ENCODE measurements at regions not wholly inside any gene's neighbourhood (a gene's known extent, or its start where the extent isn't known, plus 50 kb on each side); places are given as distances from the start of the nearest gene placed in this dataset.

DNA sequence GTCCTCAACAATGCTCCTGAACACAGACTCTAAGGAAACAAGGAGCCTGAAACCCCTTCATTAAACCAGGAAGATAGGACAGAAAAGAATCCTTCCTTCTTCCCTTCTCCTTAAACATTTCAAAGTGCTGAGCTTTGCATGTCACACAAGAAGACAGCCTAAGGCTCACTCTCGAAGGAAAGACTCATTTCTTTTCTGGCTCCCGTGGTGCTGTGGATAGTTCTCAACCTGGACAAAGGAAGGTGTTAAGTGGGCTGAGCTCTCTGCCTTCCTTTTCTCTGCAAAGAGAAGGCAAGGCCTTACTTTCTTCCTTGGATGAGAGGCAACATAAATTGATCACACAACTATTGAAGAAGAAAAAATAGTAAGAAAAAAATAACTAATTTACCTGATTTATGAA lies 452.4 kb upstream of the DDI1 start:
- WGBS (ENCODE audit: insufficient coverage, insufficient read length): no CpG with 5 or more reads among the region's 2 CpGs
- Histone ChIP-seq H3K4me1 (ENCODE audit: control insufficient read depth, insufficient read depth, low read length) (peaks cover 2% of the 10 kb centered on the region; the same call in 1 of the 2 replicates), H3K36me3 (ENCODE audit: control insufficient read depth, insufficient read depth, low read length) (no peaks in the 10 kb centered on the region), H3K27ac (ENCODE audit: low read length) (no peak overlapping the region), H3K4me3 (ENCODE audit: low read length) (no peak overlapping the region), H3K9me3 (ENCODE audit: control insufficient read depth, insufficient read depth, low read length) (no peaks in the 10 kb centered on the region), H3K27me3 (ENCODE audit: control insufficient read depth, insufficient read depth, low read length) (no peaks in the 10 kb centered on the region)
- DNase-seq (ENCODE audit: low read depth, low spot score): no peak

DNA sequence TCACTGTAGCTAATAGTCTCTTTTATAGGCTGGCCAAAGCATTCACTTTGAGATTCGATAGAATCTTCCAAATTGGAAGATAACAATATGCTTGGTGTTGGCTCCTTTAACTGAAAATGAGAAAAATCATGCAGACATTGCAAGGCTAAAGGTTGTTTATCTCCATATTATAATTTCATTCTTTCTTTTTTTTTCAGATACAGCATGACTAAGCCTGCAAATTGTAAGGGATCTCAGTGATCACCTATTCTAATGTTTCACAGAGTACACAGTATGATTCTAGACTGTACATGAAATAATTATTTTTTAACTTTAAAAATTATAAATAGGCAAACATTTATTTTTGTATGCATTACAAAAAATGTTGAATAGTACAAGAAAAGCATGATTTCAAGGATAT lies 451.7 kb upstream of the DDI1 start:
- Histone ChIP-seq H3K36me3 (ENCODE audit: control insufficient read depth, insufficient read depth, low read length) (no peaks in the 10 kb centered on the region), H3K27me3 (ENCODE audit: control insufficient read depth, insufficient read depth, low read length) (no peaks in the 10 kb centered on the region), H3K4me1 (ENCODE audit: control insufficient read depth, insufficient read depth, low read length) (peaks cover 2% of the 10 kb centered on the region; the same call in 1 of the 2 replicates), H3K27ac (ENCODE audit: low read length) (no peak overlapping the region), H3K9me3 (ENCODE audit: control insufficient read depth, insufficient read depth, low read length) (no peaks in the 10 kb centered on the region), H3K4me3 (ENCODE audit: low read length) (no peak overlapping the region)
- WGBS (ENCODE audit: insufficient coverage, insufficient read length): no CpG with 5 or more reads among the region's 1 CpG
- no peak for DNase-seq (ENCODE audit: low read depth, low spot score)

DNA sequence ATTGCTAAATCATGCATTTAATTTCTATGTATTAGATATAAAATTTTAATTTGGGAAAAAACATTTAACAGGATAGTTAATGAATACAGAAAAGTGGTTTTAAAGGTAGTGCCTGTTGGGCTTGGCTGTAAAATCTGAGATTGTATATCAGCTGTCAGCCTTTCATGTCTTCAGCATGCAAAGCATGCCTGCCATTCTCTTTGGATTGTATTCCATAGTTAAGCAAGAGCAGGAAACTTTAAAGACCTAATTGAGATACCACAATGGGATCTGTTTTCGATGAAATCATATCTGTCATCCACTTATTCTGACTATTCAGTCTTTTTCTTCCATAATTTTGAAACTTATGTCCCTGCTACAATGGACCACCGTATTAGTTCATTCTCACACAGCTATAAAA lies 451.0 kb upstream of the DDI1 start:
- DNase-seq (ENCODE audit: low read depth, low spot score): no peak
- Histone ChIP-seq H3K36me3 (ENCODE audit: control insufficient read depth, insufficient read depth, low read length) (no peaks in the 10 kb centered on the region), H3K9me3 (ENCODE audit: control insufficient read depth, insufficient read depth, low read length) (no peaks in the 10 kb centered on the region), H3K4me3 (ENCODE audit: low read length) (no peak overlapping the region), H3K4me1 (ENCODE audit: control insufficient read depth, insufficient read depth, low read length) (peaks cover 2% of the 10 kb centered on the region; the same call in 1 of the 2 replicates), H3K27me3 (ENCODE audit: control insufficient read depth, insufficient read depth, low read length) (no peaks in the 10 kb centered on the region), H3K27ac (ENCODE audit: low read length) (no peak overlapping the region)
- WGBS (ENCODE audit: insufficient coverage, insufficient read length): no CpG with 5 or more reads among the region's 2 CpGs

DNA sequence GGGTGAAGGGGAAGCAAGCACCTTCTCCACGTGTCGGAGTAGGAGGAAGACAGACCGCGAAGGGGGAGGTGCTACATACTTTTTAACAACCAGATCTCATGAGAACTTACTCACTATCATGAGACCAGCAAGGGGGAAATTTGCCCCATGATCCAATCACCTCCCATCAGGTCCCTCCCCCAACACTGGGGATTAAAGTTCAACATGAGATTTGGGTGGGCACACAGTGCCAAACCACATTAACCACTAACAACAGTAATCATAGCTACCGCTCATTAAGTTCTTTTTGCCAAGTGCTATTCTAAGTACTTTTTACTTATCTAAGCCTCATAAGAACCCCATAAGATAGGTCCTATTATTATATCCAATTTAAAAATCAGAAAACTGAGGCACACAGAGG lies 450.5 kb upstream of the DDI1 start:
- no peaks in the 10 kb centered on the region for H3K27me3 ChIP-seq (ENCODE audit: control insufficient read depth, insufficient read depth, low read length)
- no peaks in the 10 kb centered on the region for H3K36me3 ChIP-seq (ENCODE audit: control insufficient read depth, insufficient read depth, low read length)
- no peak for DNase-seq (ENCODE audit: low read depth, low spot score)
- peaks cover 2% of the 10 kb centered on the region; the same call in 1 of the 2 replicates for H3K4me1 ChIP-seq (ENCODE audit: control insufficient read depth, insufficient read depth, low read length)
- H3K9me3 ChIP-seq (ENCODE audit: control insufficient read depth, insufficient read depth, low read length): no peaks in the 10 kb centered on the region
- H3K4me3 ChIP-seq (ENCODE audit: low read length): no peak overlapping the region
- H3K27ac ChIP-seq (ENCODE audit: low read length): no peak overlapping the region
- no CpG with 5 or more reads among the region's 5 CpGs for WGBS (ENCODE audit: insufficient coverage, insufficient read length)

DNA sequence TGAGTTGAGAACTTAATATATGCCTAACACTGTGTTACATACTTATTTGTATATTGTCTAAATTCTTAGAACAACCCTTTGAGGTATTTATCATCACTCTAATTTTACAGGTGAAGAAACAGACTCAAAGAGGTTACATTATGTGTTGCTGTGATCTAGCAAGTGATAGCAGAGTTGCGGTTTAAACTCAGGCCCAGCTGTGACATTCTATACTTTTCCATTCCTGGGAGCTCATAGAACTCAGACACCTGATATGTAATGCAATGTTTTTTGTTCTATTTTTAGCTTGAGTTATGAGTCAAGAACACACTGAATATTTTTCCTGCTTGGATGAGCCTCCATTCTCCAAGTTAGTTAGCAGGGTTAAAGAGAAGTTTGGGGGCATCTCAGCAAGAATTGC lies 449.7 kb upstream of the DDI1 start:
- peaks cover 1% of the 10 kb centered on the region; the same call in 1 of the 2 replicates for H3K4me1 ChIP-seq (ENCODE audit: control insufficient read depth, insufficient read depth, low read length)
- DNase-seq (ENCODE audit: low read depth, low spot score): no peak
- H3K27ac ChIP-seq (ENCODE audit: low read length): no peak overlapping the region
- H3K9me3 ChIP-seq (ENCODE audit: control insufficient read depth, insufficient read depth, low read length): no peaks in the 10 kb centered on the region
- no CpG with 5 or more reads among the region's 1 CpG for WGBS (ENCODE audit: insufficient coverage, insufficient read length)
- H3K36me3 ChIP-seq (ENCODE audit: control insufficient read depth, insufficient read depth, low read length): no peaks in the 10 kb centered on the region
- no peaks in the 10 kb centered on the region for H3K27me3 ChIP-seq (ENCODE audit: control insufficient read depth, insufficient read depth, low read length)
- no peak overlapping the region for H3K4me3 ChIP-seq (ENCODE audit: low read length)

DNA sequence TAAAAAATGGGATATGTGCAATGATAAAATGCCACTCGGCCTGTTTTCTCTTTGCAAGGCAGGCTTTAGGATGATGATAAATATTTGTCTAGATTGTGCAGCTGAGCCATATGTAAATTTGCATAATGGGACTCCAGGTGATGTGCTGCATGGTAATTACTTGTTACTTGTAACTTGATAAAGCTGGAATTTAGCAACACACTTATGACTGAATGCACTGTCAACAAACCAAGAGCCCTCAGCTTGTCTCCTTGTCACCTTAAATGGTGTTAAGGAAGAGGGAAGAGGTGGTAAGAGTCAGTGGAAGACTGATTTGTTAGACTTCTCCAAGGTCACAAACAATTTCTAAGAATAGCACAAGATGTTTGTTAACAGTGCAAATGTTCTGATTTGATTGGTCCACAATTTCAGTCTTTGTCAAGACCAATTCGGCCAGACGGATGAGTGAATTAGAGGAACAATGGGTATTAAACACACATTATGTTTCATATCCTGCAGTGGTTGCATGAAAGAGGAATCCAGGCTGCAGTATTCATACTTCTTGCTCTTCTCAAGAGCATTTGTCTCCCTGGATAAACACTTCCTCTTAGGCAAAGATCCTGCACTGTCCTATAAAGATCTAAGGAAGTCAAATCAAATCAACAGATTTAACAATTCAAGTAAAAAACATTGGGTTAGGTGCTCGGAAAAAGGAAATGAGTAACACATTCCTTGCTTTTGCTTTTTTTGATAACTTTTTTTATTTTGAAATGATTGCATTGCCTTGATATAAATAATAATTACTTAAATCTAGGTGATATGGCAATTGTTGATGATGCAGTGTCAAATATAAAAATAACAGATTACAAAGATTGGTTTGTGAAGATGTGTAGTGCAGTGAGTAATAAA lies 448.3 kb upstream of the DDI1 start:
- no peak for DNase-seq (ENCODE audit: low read depth, low spot score)
- H3K9me3 ChIP-seq (ENCODE audit: control insufficient read depth, insufficient read depth, low read length): no peaks in the 10 kb centered on the region
- H3K4me1 ChIP-seq (ENCODE audit: control insufficient read depth, insufficient read depth, low read length): no peaks in the 10 kb centered on the region
- no CpG with 5 or more reads among the region's 4 CpGs for WGBS (ENCODE audit: insufficient coverage, insufficient read length)
- H3K36me3 ChIP-seq (ENCODE audit: control insufficient read depth, insufficient read depth, low read length): no peaks in the 10 kb centered on the region
- H3K27ac ChIP-seq (ENCODE audit: low read length): no peak overlapping the region
- H3K4me3 ChIP-seq (ENCODE audit: low read length): no peak overlapping the region
- H3K27me3 ChIP-seq (ENCODE audit: control insufficient read depth, insufficient read depth, low read length): no peaks in the 10 kb centered on the region

DNA sequence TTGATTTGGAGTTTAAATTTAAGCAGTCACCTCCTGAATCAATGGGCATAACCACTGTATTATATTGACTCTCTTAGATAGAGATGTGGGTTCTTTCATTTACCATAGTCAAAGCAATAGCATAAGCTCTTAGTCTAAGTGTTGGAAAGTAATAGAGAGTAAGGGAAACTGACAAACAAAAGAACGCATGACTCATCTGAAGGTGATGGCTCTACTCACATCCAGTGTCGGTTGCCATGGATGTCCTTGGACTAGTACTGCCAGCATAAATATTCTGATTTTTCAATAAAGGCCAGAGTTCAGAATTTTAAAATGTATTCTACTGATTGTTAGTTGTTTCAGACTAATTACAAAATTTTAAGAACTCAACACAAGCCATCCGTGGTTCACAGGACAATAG lies 444.9 kb upstream of the DDI1 start:
- Histone ChIP-seq H3K27ac (ENCODE audit: low read length) (no peak overlapping the region), H3K4me3 (ENCODE audit: low read length) (no peak overlapping the region), H3K9me3 (ENCODE audit: control insufficient read depth, insufficient read depth, low read length) (no peaks in the 10 kb centered on the region), H3K27me3 (ENCODE audit: control insufficient read depth, insufficient read depth, low read length) (no peaks in the 10 kb centered on the region), H3K36me3 (ENCODE audit: control insufficient read depth, insufficient read depth, low read length) (no peaks in the 10 kb centered on the region), H3K4me1 (ENCODE audit: control insufficient read depth, insufficient read depth, low read length) (no peaks in the 10 kb centered on the region)
- WGBS (ENCODE audit: insufficient coverage, insufficient read length): no CpG with 5 or more reads among the region's 3 CpGs
- DNase-seq (ENCODE audit: low read depth, low spot score): no peak

DNA sequence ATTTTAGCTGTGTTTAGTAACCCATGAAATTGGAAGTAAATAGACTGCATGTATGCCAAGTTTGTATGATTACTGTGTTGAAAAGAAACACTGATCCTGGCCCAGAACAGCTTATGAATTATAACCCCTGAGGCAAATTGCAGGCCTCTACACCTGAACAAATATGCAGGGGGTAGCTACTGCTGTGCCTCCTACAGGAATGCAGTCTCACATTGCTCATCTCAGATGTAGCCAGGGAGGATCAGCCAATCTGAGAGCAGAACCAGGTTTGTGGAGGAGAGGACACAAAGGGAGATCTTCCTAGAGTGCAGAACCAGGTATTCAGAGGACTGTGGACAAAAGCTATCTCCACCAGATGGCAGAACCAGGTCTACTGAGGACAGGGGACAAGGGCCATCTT lies 442.2 kb upstream of the DDI1 start:
- Histone ChIP-seq H3K36me3 (ENCODE audit: control insufficient read depth, insufficient read depth, low read length) (no peaks in the 10 kb centered on the region), H3K4me3 (ENCODE audit: low read length) (no peak overlapping the region), H3K4me1 (ENCODE audit: control insufficient read depth, insufficient read depth, low read length) (no peaks in the 10 kb centered on the region), H3K27ac (ENCODE audit: low read length) (no peak overlapping the region), H3K9me3 (ENCODE audit: control insufficient read depth, insufficient read depth, low read length) (no peaks in the 10 kb centered on the region), H3K27me3 (ENCODE audit: control insufficient read depth, insufficient read depth, low read length) (no peaks in the 10 kb centered on the region)
- DNase-seq (ENCODE audit: low read depth, low spot score): no peak

DNA sequence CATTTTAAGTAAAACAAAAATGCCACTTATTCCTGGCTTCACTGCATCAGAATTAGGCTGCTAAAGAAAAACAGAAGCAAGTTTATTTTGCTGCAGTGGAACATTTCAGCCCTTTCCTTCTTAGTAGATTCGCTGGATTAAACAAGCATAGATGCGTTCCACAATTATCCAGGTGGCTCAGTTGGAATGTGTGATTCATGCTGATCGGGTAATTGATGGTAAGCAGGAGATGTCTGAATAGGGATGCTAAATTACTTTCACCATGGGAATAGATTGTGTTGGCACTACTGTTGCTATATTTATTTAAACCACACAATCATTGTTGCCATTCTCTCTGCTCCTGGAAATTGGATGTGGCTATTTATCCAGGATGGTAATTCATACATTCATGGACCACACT lies 440.1 kb upstream of the DDI1 start:
- H3K9me3 ChIP-seq (ENCODE audit: control insufficient read depth, insufficient read depth, low read length): no peaks in the 10 kb centered on the region
- no peaks in the 10 kb centered on the region for H3K36me3 ChIP-seq (ENCODE audit: control insufficient read depth, insufficient read depth, low read length)
- DNase-seq (ENCODE audit: low read depth, low spot score): no peak
- no peak overlapping the region for H3K27ac ChIP-seq (ENCODE audit: low read length)
- no peaks in the 10 kb centered on the region for H3K4me1 ChIP-seq (ENCODE audit: control insufficient read depth, insufficient read depth, low read length)
- WGBS (ENCODE audit: insufficient coverage, insufficient read length): no CpG with 5 or more reads among the region's 3 CpGs
- H3K4me3 ChIP-seq (ENCODE audit: low read length): no peak overlapping the region
- no peaks in the 10 kb centered on the region for H3K27me3 ChIP-seq (ENCODE audit: control insufficient read depth, insufficient read depth, low read length)

DNA sequence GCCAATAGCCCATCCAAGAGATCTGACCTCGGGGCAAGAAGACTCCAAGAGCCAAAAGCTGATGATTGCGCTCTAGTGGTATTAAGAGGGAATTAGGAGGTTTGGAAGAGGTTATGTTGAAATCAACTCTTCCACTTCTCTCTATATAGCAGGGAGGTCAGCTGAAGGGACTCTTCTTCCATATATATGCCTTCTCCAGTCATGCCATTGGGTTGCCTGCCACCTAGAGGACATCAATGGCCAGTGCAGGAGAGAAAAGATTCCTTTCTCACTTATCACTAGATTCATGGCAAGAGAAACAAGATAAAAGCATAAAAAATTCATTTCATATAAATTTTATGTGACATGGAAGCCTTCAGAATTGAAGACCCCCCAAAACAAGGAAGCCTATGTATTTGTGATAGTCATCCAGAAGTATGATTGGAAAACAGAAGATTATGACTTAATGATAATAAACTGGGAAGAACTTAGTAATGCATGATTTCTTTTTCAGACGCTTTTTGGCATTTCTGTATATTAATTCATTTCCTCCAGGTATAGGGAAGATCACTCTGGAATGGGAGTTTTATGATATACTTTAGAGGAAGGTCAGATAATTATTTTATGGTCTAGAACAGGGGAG lies 435.1 kb upstream of the DDI1 start:
- H3K36me3 ChIP-seq (ENCODE audit: control insufficient read depth, insufficient read depth, low read length): no peaks in the 10 kb centered on the region
- H3K27me3 ChIP-seq (ENCODE audit: control insufficient read depth, insufficient read depth, low read length): no peaks in the 10 kb centered on the region
- no peak overlapping the region for H3K27ac ChIP-seq (ENCODE audit: low read length)
- no peaks in the 10 kb centered on the region for H3K9me3 ChIP-seq (ENCODE audit: control insufficient read depth, insufficient read depth, low read length)
- DNase-seq (ENCODE audit: low read depth, low spot score): peak; percentile 35
- H3K4me3 ChIP-seq (ENCODE audit: low read length): no peak overlapping the region
- no peaks in the 10 kb centered on the region for H3K4me1 ChIP-seq (ENCODE audit: control insufficient read depth, insufficient read depth, low read length)
- no CpG with 5 or more reads among the region's 3 CpGs for WGBS (ENCODE audit: insufficient coverage, insufficient read length)

DNA sequence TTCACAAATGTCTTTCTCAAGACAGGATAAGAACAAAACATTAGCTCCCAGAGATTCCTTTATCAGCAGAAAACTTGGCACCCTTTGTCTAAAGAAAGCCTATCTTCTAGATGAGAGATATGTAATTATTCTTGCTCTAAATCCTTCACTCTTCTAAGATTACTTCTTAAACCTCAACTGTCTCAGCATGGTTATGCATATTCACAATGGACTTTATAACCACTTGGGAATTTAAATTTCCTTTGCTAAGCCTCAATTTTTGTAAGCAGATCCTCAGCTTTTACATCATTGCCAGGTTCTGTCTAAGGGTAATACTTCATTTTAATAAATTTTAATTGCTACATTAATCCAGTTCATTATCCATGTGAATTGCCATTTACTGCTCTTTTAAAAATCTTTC lies 433.6 kb upstream of the DDI1 start:
- no peaks in the 10 kb centered on the region for H3K27me3 ChIP-seq (ENCODE audit: control insufficient read depth, insufficient read depth, low read length)
- H3K4me1 ChIP-seq (ENCODE audit: control insufficient read depth, insufficient read depth, low read length): no peaks in the 10 kb centered on the region
- H3K27ac ChIP-seq (ENCODE audit: low read length): no peak overlapping the region
- no peaks in the 10 kb centered on the region for H3K36me3 ChIP-seq (ENCODE audit: control insufficient read depth, insufficient read depth, low read length)
- no peak overlapping the region for H3K4me3 ChIP-seq (ENCODE audit: low read length)
- no peak for DNase-seq (ENCODE audit: low read depth, low spot score)
- H3K9me3 ChIP-seq (ENCODE audit: control insufficient read depth, insufficient read depth, low read length): no peaks in the 10 kb centered on the region

Measured in iPS DF 6.9 (cell line).